C1 segment of cervical spinal cord (tissue), 14 donors: ENCODE measurements at regions not wholly inside any gene's neighbourhood (a gene's known extent, or its start where the extent isn't known, plus 50 kb on each side); places are given as distances from the start of the nearest gene placed in this dataset.
"Not testable (repeated sequence)": the region's sequence is repeated elsewhere in the genome, so short reads cannot be mapped to it uniquely, and the experiment has no call there.

Experiments used
- DNase-seq, 14 donors: peaks; one replicate each; lab custom pipeline; 2025; lab: John Stamatoyannopoulos, UW

DNA sequence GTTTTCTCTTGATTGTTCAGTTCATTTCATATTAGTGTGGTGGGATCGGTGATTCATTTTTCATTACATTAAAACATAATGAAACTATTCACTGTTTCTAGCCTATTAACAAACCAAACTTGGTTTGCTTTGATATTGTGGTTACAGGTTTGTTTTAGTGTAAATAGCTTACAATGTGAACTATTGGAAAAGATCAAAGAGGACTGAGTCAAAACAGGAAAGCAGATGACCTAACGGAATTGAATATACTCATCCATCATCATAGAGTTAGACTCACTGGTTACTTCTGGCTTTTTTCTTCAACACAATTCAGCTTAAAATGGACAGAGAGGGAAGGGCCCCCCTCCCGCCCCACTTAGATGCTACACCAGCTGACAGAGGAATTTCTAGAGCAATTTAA lies 616.2 kb upstream of the AADAT start:
- DNase-seq = no peak

DNA sequence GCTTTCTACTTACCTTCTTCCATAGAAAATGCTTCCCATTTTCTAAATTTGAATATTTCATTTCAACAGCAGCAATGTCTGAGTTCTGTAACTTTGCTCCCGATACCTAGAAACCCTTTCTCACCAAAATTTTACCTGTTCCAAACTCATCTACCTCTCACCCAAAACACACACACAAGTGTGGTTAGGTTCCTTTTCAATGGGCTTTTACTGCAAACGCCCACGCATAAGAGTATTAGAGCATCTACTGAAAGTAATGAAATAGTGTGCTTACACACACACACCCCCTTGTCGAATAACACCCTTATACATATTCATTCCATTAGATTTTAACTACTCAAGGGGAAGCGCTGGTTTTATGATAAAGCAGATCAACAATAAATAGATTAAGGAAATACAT lies 610.3 kb upstream of the AADAT start:
- no peak for DNase-seq

DNA sequence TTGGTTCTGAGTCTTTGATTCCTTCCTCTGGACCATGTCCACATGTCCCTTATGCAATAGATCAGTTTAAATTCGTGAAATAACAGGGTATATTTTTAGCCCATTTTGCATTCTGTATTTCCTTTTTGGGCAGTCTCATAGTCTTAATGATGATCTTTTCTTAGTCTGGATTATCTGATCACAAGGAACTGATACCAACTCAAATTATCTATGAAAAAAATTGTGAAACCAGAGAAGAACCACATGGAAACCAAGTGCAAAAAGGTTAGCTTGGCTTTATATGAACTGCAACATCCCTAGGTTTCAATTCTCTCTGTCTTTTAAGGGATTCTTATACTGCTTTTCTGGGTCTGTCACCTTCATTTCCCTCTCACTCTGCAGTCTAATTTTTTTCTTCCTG lies 608.6 kb upstream of the AADAT start:
- DNase-seq = no peak

DNA sequence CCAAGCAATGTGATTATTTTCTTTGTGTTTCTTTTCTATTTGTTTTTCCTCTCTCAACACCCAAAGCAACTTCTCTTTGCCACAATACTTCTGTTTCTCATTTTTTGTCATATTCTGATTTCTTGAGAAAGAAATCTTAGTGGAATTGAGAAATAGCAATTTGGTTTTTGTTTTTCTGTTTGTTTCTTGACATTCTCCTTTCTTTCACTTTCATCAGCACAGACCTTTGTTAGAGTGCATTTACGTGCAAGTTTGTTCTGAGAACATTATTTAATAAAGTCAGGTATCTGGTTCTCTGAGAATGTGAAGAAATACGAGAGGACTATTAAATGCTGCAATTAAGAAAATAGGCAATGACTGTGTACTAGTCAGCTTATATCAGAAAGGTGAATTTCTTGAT lies 608.1 kb upstream of the AADAT start:
- no peak for DNase-seq

DNA sequence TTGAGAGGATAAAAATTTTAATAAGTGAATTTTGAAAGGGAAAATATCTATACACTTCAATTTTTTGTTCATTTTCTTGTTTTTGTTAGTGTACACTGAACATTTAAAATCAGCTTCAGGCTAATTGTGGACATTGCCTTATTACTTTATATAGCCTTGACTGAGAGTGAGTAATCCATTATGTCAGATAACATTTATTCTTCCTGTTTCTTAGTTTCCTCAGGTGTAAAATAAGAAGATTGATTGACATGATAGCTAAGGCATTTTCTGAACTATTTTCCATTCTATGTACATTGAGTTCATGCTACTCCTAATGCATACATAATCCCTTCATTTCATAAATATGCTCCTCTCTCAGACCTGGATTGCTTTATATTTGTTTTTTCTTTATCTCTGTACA lies 607.3 kb upstream of the AADAT start:
- no peak for DNase-seq

DNA sequence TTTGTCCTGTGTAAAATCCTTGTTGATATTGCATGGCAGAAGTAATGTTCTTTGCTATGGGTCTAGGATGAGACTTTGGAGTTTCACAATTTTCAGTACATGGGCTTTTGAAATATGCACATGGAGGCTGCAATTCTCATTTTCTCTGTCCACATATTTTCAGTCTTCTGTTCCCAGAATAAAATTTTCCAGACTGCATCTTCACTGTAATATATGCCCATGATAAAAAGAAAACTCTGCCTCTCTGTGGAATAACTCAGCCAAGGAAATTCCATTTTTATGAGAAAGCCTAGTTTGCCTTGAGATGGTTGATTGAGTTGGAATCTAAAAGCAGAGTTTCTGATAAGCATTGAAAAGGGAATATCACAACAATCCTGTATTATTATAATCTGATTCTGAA lies 601.4 kb upstream of the AADAT start:
- no peak for DNase-seq

DNA sequence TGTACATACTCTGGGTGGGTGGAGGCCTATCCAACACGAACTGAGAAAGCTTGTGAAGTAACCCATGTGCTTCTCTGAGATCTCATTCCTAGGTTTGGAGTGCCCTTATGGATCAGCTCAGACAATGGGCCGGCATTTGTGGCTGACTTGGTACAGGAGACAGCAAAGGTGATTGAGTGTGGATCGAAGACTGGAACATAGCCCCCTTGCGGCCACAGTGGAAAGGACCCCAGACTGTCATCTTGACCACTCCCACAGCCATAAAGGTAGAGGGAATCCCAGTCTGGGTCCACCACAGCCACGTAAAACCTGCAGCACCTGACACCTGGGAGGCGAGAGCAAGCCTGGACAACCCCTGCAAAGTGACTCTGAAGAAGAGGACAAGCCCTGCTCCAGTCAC lies 598.0 kb upstream of the AADAT start:
- DNase-seq = no peak

DNA sequence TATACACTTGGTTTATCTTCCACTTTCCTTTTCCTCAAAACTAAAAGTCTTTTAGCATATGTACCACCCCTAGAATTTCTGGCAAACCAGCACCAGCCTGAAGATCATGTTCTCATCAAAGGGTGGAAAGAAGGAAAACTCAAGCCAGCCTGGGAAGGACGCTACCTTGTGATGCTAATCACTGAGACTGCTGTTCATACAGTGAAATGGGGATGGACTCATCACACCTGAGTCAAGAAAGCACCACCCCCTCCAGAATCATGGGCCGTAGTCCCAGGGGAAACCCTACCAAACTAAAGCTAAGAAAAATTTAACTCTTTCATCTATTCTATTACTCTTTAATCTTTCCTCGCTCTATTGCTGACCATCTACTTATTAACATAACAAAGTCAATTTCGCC lies 595.9 kb upstream of the AADAT start:
- not testable (repeated sequence) for DNase-seq

DNA sequence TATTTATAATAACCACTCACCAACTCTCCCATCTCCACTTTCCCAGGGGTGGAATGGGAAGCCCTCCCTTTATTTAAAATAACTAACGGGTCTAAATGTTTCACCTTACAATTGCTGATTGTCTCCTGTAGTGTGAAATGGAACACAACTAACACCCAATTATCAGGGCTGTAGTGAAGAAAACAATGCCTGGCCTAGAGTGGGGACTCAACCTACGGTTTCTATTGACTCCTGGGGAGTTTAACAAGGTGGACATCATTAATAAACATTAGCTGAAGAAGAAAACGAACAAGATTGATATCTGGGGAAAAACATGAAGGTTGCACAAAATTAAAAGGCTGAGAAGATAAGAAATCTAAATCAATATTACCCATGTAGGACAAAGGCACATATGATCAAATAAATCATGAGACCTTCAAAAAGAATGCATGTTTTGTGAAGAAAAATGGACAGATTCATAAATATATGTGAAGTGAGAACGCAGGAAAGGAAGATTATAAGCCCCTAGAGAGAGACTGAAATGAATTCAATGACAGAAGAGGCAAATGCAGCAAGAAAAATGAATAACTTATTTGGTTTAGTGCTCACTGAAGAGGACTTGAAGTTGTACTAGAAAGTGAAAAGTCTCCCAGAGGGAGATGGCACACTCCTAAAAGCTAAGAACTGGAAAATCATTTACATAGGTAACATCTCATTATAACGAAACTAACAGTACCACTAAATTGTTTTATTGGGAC lies 593.0 kb upstream of the AADAT start:
- no peak for DNase-seq

DNA sequence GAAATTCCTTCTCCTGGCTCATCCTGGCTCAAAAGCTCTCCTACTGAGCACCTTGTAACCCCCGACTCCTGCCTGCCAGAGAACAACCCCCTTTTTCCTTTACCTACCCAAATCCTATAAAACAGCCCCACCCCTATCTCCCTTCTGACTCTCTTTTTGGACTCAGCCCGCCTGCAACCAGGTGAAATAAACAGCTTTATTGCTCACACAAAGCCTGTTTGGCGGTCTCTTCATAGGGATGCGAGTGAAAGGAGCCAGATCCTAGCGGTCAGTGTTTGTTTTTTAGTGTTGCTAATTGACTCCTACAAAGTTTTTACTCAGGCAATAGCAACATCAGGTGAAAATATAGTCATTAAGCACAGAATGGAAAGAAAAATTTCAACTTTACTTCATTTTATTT lies 592.3 kb upstream of the AADAT start:
- not testable (repeated sequence) for DNase-seq

DNA sequence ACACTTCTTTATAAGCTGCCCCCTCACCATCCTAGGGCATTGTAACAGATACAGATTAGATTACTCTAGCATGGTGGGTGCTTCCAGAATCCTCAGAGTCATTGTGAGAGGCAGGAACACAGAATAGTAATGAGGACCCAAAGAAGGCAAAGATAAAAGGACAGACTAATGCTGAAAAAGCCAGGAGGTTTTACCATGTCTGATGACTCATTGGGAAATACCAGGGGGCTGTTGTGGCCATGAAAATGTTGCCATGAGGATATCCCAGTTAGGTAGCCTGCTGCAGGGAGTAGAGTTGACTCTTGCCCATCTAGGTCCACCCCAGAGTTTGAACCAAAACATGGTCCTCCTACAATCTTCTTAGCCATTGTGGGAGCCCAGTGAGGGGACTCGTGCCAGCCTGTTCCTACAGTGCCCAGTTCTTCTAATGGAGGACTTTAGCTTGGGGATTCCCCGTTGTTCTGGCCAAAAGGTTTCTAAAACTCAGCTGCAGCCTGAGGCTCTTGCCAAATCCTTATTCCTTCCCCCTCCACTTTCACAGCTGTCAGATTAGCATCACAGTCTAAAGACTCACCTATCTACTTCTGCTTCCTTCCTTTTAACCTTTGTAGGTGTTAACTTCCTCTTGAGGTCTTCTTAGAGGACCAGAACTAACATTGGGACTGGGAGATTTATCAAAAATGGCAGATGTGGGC lies 586.0 kb upstream of the AADAT start:
- no peak for DNase-seq

DNA sequence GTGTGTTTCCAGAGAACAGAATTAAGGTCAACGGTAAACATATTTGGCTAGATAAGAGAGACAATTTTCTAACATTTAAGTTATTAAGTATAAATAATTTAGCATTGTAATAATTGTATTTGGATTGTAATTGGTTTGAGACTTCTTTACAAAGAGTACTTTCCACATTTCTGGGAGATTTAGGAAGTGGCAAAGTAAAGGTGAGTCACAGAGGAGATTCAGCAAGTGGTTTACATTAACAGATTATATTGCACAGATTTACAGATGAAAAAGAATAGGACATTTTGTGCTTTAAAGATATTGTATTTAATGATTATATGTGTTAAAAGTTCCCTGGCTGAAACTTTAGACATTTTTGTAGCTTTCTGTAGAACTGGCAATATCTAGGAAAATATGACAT lies 584.4 kb upstream of the AADAT start:
- no peak for DNase-seq

DNA sequence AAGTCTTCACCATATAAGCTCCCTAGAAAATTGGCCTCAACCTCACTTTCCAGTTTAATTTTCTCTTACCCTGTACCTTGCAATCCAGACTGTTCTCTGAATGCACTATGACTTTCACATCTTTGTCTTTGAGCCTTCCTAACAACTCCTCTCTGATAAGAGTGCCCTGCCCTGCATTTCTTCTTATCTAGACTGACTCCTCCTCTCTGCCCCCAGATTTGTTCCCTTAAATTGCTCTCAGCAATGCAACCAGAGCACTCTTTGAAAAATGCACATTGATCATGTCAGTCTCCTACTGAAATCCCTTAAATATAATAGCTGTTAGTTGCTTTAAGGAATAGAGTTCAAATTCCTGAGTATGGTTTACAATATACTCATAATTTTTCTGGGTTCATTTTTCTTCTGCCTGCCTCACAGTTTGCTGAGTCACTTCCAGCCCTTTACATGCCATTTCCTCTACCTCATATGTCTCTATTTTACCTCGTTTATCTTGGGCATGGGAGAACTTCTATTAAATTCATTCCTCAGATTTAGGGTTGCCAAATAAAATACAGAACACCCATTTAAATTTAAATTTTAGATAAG lies 582.7 kb upstream of the AADAT start:
- DNase-seq = no peak

DNA sequence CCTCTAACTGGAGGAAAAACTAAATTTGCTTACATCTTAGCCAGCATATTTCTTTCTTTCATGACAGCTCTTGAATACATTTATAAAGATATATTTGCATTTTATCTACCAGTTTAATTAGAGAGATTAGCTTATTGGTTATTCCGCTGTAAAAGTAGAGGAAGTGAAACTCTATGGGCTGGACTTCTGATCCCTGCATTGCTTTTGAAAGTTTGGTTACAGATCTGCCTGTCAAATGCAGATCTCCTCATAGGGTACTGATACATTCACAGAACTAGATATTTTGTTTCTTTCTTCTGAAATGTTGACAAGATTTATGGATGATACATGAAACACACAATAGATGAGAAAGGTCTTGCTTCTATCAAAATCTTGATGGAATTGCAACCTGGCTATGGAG lies 581.4 kb upstream of the AADAT start:
- no peak for DNase-seq

DNA sequence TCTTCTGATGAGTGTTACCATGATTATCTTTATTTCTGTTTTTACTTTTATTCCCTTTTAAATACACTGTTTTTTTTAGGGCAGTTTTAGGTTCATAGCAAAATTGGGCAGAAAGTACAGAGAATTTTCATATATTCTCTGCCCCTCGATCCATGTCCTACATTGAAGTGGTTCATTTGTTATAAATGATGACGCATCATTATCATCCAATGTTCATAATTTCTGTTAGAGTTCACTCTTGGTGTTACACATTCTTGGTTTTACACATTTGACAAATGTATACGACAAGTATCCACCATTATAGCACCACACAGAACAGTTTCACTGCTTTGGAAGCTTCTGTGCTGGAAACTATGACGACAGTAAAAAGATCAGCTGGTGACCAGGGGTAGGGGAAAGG lies 578.1 kb upstream of the AADAT start:
- no peak for DNase-seq

DNA sequence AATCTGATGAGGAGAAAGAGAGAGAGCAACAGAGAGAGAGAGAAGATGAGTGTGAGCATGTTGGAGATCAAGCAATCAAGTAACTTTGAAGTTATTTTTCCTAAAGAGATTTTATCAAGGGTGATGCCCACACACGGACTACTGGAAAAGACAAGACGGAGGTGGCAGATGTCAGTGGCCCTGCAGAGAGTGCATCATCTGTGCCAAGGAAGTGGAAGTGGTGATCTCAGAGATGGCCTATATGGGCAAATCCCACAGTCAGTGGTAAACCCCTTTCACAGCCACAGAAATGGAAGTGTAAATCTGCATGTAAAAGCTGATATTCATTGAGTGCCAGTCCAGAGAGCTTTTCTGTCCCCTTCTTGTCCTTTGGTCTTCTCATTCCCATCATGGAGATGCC lies 577.2 kb upstream of the AADAT start:
- DNase-seq = no peak

DNA sequence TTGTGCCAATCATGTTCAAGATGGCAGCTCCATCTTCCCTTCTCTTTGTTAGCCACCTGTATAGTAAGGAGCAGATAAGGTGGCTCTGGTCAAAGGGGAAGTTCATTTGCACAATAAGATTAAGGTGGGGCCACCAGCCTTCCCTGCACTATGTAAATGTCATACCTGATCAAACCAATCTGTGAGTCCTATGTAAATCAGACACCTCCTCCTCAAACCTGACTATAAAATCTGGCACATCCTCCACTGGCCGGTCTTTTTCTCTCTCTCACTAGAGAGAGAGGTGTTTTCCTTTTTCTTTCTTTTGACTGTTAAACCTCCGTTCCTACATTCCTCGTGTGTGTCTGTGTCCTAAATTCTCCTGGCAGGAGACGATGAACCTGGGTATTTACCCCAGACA lies 572.5 kb upstream of the AADAT start:
- no peak for DNase-seq

DNA sequence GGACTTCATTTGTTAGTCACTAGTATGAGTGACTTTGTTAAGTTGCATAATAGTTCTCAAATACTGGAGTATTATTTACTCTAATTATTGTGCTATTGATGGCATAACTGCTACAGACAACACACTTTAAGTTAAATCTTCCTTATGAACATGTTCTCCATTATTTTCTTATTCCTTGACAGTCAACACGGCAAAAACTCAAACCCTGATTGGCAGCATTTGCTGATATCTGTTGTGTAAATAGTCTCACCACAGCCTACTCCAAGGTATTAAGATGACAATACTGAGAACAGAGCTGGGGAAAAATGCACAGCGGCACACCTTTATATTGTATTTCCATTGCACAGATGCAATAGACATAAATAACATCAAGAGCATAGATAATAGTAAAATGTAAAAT lies 568.0 kb upstream of the AADAT start:
- DNase-seq = no peak

DNA sequence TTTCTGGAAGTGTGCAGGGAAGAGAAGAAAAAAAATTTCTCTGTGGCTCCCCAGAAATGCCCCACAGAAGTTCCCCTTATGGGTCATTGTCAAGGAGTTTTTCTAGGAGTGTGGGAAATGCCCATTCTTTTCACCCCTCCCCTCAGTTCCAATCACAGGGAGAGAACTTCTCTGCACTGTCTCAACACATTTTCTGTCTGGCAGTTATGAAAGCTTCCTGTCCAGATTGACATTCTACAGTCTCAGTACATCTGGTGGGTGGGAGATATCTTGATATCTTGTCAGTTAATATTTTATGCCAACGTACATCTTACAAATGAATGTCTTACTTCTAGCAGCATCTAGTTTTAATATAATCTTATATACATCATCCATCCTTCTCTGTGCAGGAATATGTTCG lies 566.8 kb upstream of the AADAT start:
- no peak for DNase-seq

DNA sequence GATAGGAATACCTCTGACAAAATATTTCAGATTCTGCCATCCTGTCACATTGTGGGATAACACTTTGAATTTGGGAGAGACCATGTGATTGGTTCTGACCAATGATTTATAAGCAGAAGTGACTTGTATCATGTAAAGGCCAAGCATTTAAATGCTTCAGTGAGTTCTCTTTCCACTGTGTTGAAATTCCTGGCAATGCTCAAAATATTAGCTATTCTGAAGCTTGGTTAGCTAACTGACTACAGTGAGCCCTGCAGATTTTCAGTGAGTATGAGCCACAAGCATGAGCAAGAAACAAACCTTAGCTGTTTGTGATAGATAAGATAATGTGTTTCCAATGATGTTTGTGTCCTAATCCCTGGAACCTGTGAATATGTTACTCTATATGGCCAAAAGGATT lies 562.8 kb upstream of the AADAT start:
- DNase-seq = no peak

DNA sequence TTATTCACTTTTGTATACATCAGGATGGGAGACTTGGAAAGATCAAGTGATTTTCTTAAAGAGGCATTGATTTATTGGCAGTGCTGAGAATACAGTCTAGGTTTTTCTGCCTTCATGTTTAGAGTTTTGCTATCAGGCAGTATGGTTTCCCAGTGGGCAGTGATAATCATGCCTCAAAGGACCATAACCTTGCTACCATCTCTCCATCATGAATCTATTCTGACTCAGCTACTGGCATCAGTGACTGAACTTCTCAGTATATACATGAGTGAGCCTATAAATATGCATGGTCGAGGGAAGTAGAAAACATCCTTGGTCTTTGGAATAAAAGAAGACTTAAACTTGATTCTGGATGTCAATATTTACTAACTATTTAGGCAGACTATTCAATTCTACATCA lies 562.0 kb upstream of the AADAT start:
- no peak for DNase-seq

DNA sequence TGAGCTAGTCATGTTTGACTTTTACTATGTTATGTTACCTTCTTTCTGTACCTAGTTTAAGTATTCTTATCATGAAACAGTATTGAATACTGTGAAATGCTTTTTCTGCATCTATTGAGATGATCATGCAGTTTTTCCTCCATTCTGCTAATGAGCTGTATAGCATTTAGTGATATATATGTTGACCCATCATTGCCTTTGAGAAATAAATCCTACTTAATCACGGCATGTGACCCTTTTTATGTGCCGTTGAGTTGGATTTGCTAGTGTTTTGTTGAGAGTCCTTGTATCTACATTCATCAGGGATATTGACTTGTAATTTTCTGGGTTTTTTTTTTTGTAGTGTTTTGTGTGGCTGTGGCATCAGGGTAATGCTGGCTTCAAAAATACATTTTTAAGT lies 537.7 kb upstream of the AADAT start:
- DNase-seq = no peak

DNA sequence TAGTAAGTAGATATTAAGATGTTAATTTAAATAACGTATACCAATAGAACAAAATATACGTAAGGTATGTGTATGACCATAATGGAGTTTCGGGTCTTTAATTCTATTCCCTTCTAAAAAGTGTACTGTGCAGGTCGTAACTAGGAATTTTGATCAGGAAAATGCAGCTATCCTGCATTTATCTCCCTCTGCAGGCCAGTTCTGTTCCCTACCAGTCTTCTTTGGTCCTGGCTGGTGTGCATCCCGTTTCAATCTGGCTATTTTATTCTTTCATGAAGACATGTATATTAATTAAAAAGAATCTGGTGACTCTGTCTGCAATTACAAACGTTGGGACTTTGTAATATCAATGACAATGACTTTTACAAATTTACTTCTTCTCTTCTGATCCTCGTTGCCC lies 534.1 kb upstream of the AADAT start:
- no peak for DNase-seq
